ENCODE measurements at regions not wholly inside any gene's neighbourhood (a gene's known extent, or its start where the extent isn't known, plus 50 kb on each side); places are given as distances from the start of the nearest gene placed in this dataset.
"Not testable (repeated sequence)": the region's sequence is repeated elsewhere in the genome, so short reads cannot be mapped to it uniquely, and the experiment has no call there.

- no peak for DNase-seq (ENCODE audit: low read depth in 4 of 4, low spot score in 3 of 4)
Measured at GRCh38 chr2:64742678-64743077, 89.0 kb upstream of the SERTAD2 start.

- DNase-seq (ENCODE audit: low read depth in 4 of 4, low spot score in 3 of 4) = no peak
Measured at GRCh38 chr2:64743739-64744330, 90.1 kb upstream of the SERTAD2 start.

- DNase-seq (ENCODE audit: low read depth in 4 of 4, low spot score in 3 of 4) = no peak
Measured at GRCh38 chr2:64745562-64745961, 91.8 kb upstream of the SERTAD2 start.

GRCh38 chr2:64747690-64748091, 94.0 kb upstream of the SERTAD2 start:
- not testable (repeated sequence) for DNase-seq (ENCODE audit: low read depth in 4 of 4, low spot score in 3 of 4)

GRCh38 chr2:64748147-64748546, 94.4 kb upstream of the SERTAD2 start:
- no peak for DNase-seq (ENCODE audit: low read depth in 4 of 4, low spot score in 3 of 4)

- DNase-seq (ENCODE audit: low read depth in 4 of 4, low spot score in 3 of 4) = no peak
Measured at GRCh38 chr2:64748561-64748960, 94.8 kb upstream of the SERTAD2 start.

- DNase-seq (ENCODE audit: low read depth in 4 of 4, low spot score in 3 of 4) = no peak
Measured at GRCh38 chr2:64749446-64749845, 95.7 kb upstream of the SERTAD2 start.

- no peak for DNase-seq (ENCODE audit: low read depth in 4 of 4, low spot score in 3 of 4)
Measured at GRCh38 chr2:64750001-64750816, 96.5 kb upstream of the SERTAD2 start.

- DNase-seq (ENCODE audit: low read depth in 4 of 4, low spot score in 3 of 4) = peak; percentile 97 to 98 (median 98)
Measured at GRCh38 chr2:64750817-64751285, 97.1 kb upstream of the SERTAD2 start.

GRCh38 chr2:64751286-64752260, 97.9 kb upstream of the SERTAD2 start:
- DNase-seq (ENCODE audit: low read depth in 4 of 4, low spot score in 3 of 4) = peak; percentile 52 to 97 (median 94)

GRCh38 chr2:64753399-64753798, 99.7 kb upstream of the SERTAD2 start:
- no peak for DNase-seq (ENCODE audit: low read depth in 4 of 4, low spot score in 3 of 4)

- DNase-seq (ENCODE audit: low read depth in 4 of 4, low spot score in 3 of 4) = no peak
Measured at GRCh38 chr2:64754570-64754969, 100.9 kb upstream of the SERTAD2 start.

- DNase-seq (ENCODE audit: low read depth in 4 of 4, low spot score in 3 of 4) = no peak
Measured at GRCh38 chr2:64757126-64757525, 103.4 kb upstream of the SERTAD2 start.

- no peak for DNase-seq (ENCODE audit: low read depth in 4 of 4, low spot score in 3 of 4)
Measured at GRCh38 chr2:64760128-64760527, 106.4 kb upstream of the SERTAD2 start.

GRCh38 chr2:64762301-64762997, 108.7 kb upstream of the SERTAD2 start:
- DNase-seq (ENCODE audit: low read depth in 4 of 4, low spot score in 3 of 4) = no peak

- no peak for DNase-seq (ENCODE audit: low read depth in 4 of 4, low spot score in 3 of 4)
Measured at GRCh38 chr2:64763126-64763525, 109.4 kb upstream of the SERTAD2 start.

- no peak for DNase-seq (ENCODE audit: low read depth in 4 of 4, low spot score in 3 of 4)
Measured at GRCh38 chr2:64765160-64765805, 111.6 kb upstream of the SERTAD2 start.

- no peak for DNase-seq (ENCODE audit: low read depth in 4 of 4, low spot score in 3 of 4)
Measured at GRCh38 chr2:64766841-64767669, 113.3 kb upstream of the SERTAD2 start.

Data from right renal pelvis (tissue), 4 donors.